ENCODE measurements at regions not wholly inside any gene's neighbourhood (a gene's known extent, or its start where the extent isn't known, plus 50 kb on each side); places are given as distances from the start of the nearest gene placed in this dataset.

- H3K9me1 ChIP-seq (replicated peaks; ENCODE audit: control insufficient read depth, extremely low read depth, insufficient read depth, low read length): no peaks in the 10 kb centered on the region
- ChIA-PET POLR2A (no interaction called here), CTCF (no interaction called here)
- H3K27ac ChIP-seq (ENCODE audit: insufficient read depth, low read depth, low read length): no peak overlapping the region
- dilution Hi-C loops (cut with MboI; ENCODE audit: extremely low pct_ligation_motif_present, low sequenced_read_pairs): no loop called here
- no peaks in the 10 kb centered on the region for H3K27me3 ChIP-seq (ENCODE audit: control insufficient read depth in 2 of 2, insufficient read depth in 2 of 2, low read length in 2 of 2)
- no peak for DNase-seq (ENCODE audit: low read depth, low spot score)
- no peaks in the 10 kb centered on the region for H4K20me1 ChIP-seq (replicated peaks; ENCODE audit: control insufficient read depth, extremely low read depth, insufficient read depth, low read length)
- no peaks in the 10 kb centered on the region for H3K9me3 ChIP-seq (replicated peaks; ENCODE audit: control insufficient read depth, insufficient read depth, low read length)
- H3K79me2 ChIP-seq (ENCODE audit: control insufficient read depth, insufficient read depth, low read length): no peaks in the 10 kb centered on the region
- intact Hi-C loops (cut with micrococcal nuclease): no loop called here
- H2AFZ ChIP-seq (ENCODE audit: low read depth, low read length): no peak overlapping the region
- no peak for FAIRE-seq
- no peak overlapping the region for H3K4me2 ChIP-seq (ENCODE audit: insufficient read depth, low read length)
- TF ChIP-seq EZH2 (IDR thresholded peaks at IDR 0.05; ENCODE audit: borderline replicate concordance, low read depth, low read length, severe bottlenecking) (no peak), POLR2AphosphoS5 (IDR thresholded peaks at IDR 0.05; ENCODE audit: insufficient read depth, low read depth, low read length) (no peak), CTCF (IDR thresholded peaks at IDR 0.05; ENCODE audit: extremely low read depth in 1 of 2, insufficient read depth in 1 of 2, low read depth in 1 of 2, low read length in 2 of 2) (no peak), MAX (IDR thresholded peaks at IDR 0.05; ENCODE audit: insufficient read depth, insufficient read length) (no peak), JUN (IDR thresholded peaks at IDR 0.05; ENCODE audit: borderline replicate concordance, insufficient read depth, insufficient read length, low read depth) (no peak), FOS (IDR thresholded peaks at IDR 0.05; ENCODE audit: borderline replicate concordance, insufficient read depth, low read length) (no peak), GATA2 (IDR thresholded peaks at IDR 0.05; ENCODE audit: insufficient read depth, insufficient read length, low read depth, low read length) (no peak), MYC (IDR thresholded peaks at IDR 0.05; ENCODE audit: low read depth, low read length) (no peak), POLR2A (IDR thresholded peaks at IDR 0.05; ENCODE audit: low read depth, low read length) (no peak)
- no peak overlapping the region for H3K9ac ChIP-seq (replicated peaks; ENCODE audit: extremely low read depth, insufficient read depth, low read length)
- no peaks in the 10 kb centered on the region for H3K4me1 ChIP-seq (ENCODE audit: control insufficient read depth, extremely low read depth, insufficient read depth, low read length)
- H3K4me3 ChIP-seq (replicated peaks in 1 of 3; ENCODE audit: insufficient read depth in 1 of 3, low read depth in 1 of 3, low read length in 3 of 3): no peak overlapping the region
- no peaks in the 10 kb centered on the region for H3K36me3 ChIP-seq (ENCODE audit: control insufficient read depth in 2 of 2, extremely low read depth in 1 of 2, insufficient read depth in 2 of 2, low read length in 2 of 2)
- no TSS peak for BruUV-seq (replicated peaks)
Measured at GRCh38 chr11:97979741-97980140, 1041.0 kb upstream of the CNTN5 start.

All from endothelial cell of umbilical vein (primary cell).